ENCODE measurements at regions not wholly inside any gene's neighbourhood (a gene's known extent, or its start where the extent isn't known, plus 50 kb on each side); places are given as distances from the start of the nearest gene placed in this dataset.
"Not testable (repeated sequence)": the region's sequence is repeated elsewhere in the genome, so short reads cannot be mapped to it uniquely, and the experiment has no call there.

- H3K4me3 ChIP-seq (ENCODE audit: low read depth, low read length) = no peak overlapping the region
- no peak for DNase-seq (ENCODE audit: low read depth)
- no peak for TF ChIP-seq CTCF (conservative IDR thresholded peaks at IDR 0.05; ENCODE audit: low read depth, low read length)
Measured at GRCh38 chr13:76271728-76272232, 614.4 kb downstream of the KCTD12 start.

GRCh38 chr13:76268307-76268706 lies 617.9 kb downstream of the KCTD12 start:
- DNase-seq (ENCODE audit: low read depth); H3K4me3 ChIP-seq (ENCODE audit: low read depth, low read length): not testable (repeated sequence)

DNA sequence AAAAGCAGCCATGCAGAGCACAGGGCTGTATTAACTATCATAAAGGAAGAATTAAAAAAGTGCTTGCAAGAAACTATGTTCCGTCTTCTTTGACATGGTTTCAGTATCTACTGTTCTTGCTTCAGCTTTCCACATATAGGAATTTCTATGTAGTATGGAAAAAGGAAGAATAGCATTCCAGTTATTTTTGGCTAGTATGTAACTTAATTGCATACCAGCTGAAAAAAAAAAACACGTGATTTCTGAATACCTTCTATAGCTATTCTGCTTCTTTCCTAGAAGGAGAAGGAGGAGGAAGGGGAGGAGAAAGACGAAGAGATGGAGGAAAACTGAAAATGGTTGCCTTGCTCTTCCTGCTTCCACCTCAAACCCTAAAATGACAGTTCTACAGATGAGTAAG lies 619.0 kb downstream of the KCTD12 start:
- no peak for TF ChIP-seq CTCF (conservative IDR thresholded peaks at IDR 0.05; ENCODE audit: low read depth, low read length)
- H3K4me3 ChIP-seq (ENCODE audit: low read depth, low read length) = no peak overlapping the region
- no peak for DNase-seq (ENCODE audit: low read depth)

GRCh38 chr13:76266561-76266960 lies 619.6 kb downstream of the KCTD12 start:
- no peak overlapping the region for H3K4me3 ChIP-seq (ENCODE audit: low read depth, low read length)
- TF ChIP-seq CTCF (conservative IDR thresholded peaks at IDR 0.05; ENCODE audit: low read depth, low read length) = no peak
- no peak for DNase-seq (ENCODE audit: low read depth)

- no peak overlapping the region for H3K4me3 ChIP-seq (ENCODE audit: low read depth, low read length)
Measured at GRCh38 chr13:76250211-76250610, 614.1 kb downstream of the LMO7 start.

DNA sequence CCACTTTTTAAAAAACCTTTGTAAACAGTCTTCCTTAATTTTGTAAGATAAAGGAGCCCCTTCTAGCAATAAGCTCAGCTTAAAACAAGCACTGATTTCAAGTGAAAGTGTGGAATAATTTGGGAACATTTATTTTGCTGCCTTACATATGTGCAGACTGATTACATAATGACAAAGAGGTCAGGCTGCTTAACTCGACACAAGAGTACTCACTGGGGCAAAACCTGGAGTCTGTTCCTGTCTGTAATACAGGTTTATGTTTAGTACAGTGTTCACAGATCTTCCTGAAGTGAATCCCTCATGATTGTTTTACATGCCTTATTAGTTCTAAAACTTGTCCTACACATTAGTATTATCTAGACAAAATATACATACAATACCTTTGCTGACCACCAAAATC lies 609.8 kb downstream of the LMO7 start:
- DNase-seq (ENCODE audit: low read depth) = no peak
- TF ChIP-seq CTCF (conservative IDR thresholded peaks at IDR 0.05; ENCODE audit: low read depth, low read length) = no peak
- no peak overlapping the region for H3K4me3 ChIP-seq (ENCODE audit: low read depth, low read length)

More at GRCh38 chr13:76250211-76250610, 614.1 kb downstream of the LMO7 start:
- DNase-seq (ENCODE audit: low read depth) = no peak
- no peak for TF ChIP-seq CTCF (conservative IDR thresholded peaks at IDR 0.05; ENCODE audit: low read depth, low read length)

- no peak for TF ChIP-seq CTCF (conservative IDR thresholded peaks at IDR 0.05; ENCODE audit: low read depth, low read length)
- DNase-seq (ENCODE audit: low read depth) = no peak
Measured at GRCh38 chr13:76245211-76245610, 609.1 kb downstream of the LMO7 start.

GRCh38 chr13:76243120-76243519 lies 607.0 kb downstream of the LMO7 start:
- not testable (repeated sequence) for H3K4me3 ChIP-seq (ENCODE audit: low read depth, low read length); DNase-seq (ENCODE audit: low read depth)

More at GRCh38 chr13:76245211-76245610, 609.1 kb downstream of the LMO7 start:
- no peak overlapping the region for H3K4me3 ChIP-seq (ENCODE audit: low read depth, low read length)
